H1 (cell line): ENCODE measurements at regions not wholly inside any gene's neighbourhood (a gene's known extent, or its start where the extent isn't known, plus 50 kb on each side); places are given as distances from the start of the nearest gene placed in this dataset.

ENCODE experiments used
- CBX5 ChIP-seq: fragments of 300-800, 300-1000 bp; sonication (generic); IDR thresholded peaks from 2 replicates; pipeline ENCODE4 v1.7.1; 2016; ENCODE audit warnings: antibody characterized with exemption, low read length, low read depth
- CTCF ChIP-seq, 3 experiments: IDR thresholded peaks; 1 replicate in 2 of 3; 2 replicates in 1 of 3; pipeline versions ENCODE4 v1.5.1 to v1.6.1; 2011; ENCODE audit warnings: low read length in 3 of 3, mild to moderate bottlenecking in 3 of 3, inconsistent platforms in 2 of 3, low read depth in 1 of 3, moderate library complexity in 1 of 3; ENCODE audit not compliant: insufficient read depth in 1 of 3; ENCODE audit errors: control extremely low read depth in 1 of 3
- EGR1 ChIP-seq: IDR thresholded peaks from 2 replicates; pipeline ENCODE4 v1.6.1; 2011; ENCODE audit warnings: low read depth, low read length, borderline replicate concordance
- KDM5A ChIP-seq: fragments of 200-600 bp; IDR thresholded peaks from 2 replicates; pipeline ENCODE4 v1.7.1; 2012; ENCODE audit warnings: mild to moderate bottlenecking, low read length, inconsistent platforms, mixed read lengths
- PHF8 ChIP-seq: fragments of 200-600 bp; sonication (generic); conservative IDR thresholded peaks from 2 replicates; pipeline ENCODE4 v1.7.1; 2012; ENCODE audit warnings: low read depth, mild to moderate bottlenecking, inconsistent platforms, low read length, moderate library complexity

- no peak for TF ChIP-seq CBX5
- no peak for TF ChIP-seq EGR1
- TF ChIP-seq CTCF (IDR thresholded peaks at IDR 0.05; ENCODE audit: control extremely low read depth in 1 of 3, insufficient read depth in 1 of 3, low read depth in 1 of 3, low read length in 3 of 3): no peak
- TF ChIP-seq KDM5A: no peak
- TF ChIP-seq PHF8: no peak
Observed at GRCh38 chr10:78434886-78435285, 401.2 kb downstream of the RPS24 start.
